Fibroblast of skin of abdomen (primary cell): ENCODE measurements at regions not wholly inside any gene's neighbourhood (a gene's known extent, or its start where the extent isn't known, plus 50 kb on each side); places are given as distances from the start of the nearest gene placed in this dataset.
A peak's percentile ranks its signal among the peaks of the same experiment; 100 is the strongest.

ENCODE experiments used
- DNase-seq: peaks from one replicate; pipeline ENCODE4 v3.0.0-alpha.2; 2013

GRCh38 chr2:81853341-81853740 is 1548.8 kb upstream of the LRRTM1 start:
- DNase-seq: peak; percentile 61

DNA sequence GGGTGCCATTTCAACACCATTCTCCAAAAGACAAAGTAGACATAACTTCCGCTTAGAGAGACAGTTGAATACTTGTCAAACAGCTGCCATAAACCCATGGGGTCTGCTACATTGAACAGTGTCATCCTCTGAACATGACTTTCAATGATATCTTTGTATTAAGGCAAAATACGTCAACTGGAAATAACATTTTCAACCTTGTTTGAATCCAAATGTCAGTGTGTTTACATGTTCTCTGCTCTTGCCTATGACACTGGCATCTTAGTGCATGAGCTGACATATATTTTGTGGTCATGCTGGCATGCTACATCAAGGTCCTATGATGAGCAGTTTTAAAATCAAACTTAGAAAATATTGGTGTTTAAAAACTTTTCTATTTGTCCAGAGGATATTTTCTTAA is 1548.1 kb upstream of the LRRTM1 start:
- no peak for DNase-seq

- no peak for DNase-seq
These were observed 1535.2 kb upstream of the LRRTM1 start for GRCh38 chr2:81839780-81840179.

DNA sequence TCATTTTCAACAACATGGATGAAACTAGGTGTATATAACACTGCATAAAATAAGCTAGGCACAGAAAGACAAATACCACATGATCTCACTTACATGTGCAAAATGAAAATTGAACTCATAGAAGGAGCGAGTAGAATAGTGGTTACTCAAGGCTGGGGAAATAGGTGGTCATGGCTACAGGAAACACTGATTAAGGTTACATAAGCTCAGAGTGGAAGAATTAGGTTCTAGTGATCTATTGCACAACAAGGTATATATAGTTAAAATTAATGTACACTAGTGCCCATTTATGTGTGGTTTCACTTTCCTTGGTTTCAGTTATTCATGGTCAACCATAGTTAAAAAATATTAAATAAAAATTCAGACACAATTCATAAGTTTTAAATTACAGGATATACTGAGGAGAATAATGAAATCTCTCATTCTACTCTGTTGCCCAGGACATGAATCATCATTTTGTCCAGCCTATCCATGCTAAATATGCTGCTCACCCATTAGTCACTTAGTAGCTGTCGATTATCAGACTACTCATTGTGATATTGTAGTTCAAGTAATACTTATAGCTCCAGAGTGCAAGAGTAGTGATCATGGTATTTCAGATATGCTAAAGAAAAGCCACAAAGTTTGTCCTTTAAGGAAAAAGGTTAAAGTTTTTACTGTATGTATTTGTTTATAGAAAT is 1530.9 kb upstream of the LRRTM1 start:
- peak; percentile 81 for DNase-seq

DNA sequence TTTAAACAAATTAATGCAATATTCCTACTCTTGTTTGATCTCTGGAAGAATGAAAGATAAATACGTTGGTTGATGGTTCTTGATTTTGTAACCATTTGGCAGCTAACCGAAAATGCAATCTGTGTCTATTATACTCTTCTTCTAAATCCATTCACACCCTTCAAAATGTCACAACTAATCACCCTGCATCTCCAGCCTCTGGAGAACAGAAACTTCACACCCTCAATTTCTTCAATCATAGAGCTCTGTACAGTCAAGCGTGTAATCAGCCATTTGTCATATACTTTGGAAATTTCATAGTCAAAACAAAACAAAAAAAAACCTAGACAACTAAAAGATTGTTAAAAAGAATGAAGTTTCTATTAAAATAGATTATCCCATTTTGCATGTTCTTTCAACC is 1482.3 kb upstream of the LRRTM1 start:
- no peak for DNase-seq

DNA sequence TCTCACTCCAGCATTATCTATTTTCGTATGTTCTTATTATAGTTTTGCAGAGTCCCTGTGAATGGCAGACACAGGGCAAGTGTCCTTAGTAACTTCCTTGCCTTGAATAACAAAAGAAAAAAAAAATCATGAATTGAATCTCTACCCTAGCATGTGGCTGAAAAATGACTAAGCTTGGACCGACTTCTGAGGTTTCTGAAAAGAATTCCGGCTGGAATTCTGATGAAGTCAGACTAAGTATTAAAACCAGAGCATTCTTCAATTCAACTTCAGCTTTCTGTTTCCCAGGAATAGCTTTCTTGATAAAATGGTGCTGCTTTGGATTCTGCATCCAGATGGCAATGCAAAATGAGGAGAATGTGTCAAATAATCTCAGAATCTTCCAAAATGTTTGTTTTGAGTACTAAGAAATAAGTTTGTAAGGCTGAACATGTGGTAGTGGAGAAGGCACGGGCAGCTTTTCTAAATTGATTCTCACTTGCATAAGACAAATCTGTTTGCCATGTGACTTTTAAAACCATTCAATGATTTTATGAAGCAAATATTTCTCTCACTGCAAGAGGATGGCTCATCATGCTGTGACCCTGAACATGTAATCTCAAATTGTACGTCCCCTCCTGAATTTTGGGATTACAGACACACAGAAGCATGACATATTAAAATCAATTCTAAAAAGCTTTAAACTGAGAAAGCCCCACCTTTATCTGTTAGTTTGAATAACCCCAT is 1462.8 kb upstream of the LRRTM1 start:
- peak; percentile 90 for DNase-seq

GRCh38 chr2:81747481-81748070 is 1443.0 kb upstream of the LRRTM1 start:
- DNase-seq: no peak

DNA sequence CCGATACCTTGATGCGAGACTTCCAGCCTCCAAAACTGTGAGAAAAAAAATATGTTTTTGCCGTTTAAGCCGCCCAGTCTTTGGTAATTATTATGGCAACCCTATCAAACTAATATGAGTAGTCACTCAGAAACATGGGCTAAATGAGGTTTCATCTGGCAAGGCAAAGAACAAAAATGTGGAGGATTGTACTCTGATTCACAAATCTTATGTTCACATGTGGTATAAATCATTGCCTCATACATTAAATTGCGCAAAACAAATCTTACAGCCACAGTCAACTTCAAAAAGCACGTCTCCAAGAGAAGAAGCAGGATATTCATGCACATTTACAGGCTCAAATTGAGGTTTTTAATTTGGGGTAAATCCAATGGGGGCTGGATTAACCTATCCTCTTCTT is 1435.4 kb upstream of the LRRTM1 start:
- DNase-seq: peak; percentile 78

DNA sequence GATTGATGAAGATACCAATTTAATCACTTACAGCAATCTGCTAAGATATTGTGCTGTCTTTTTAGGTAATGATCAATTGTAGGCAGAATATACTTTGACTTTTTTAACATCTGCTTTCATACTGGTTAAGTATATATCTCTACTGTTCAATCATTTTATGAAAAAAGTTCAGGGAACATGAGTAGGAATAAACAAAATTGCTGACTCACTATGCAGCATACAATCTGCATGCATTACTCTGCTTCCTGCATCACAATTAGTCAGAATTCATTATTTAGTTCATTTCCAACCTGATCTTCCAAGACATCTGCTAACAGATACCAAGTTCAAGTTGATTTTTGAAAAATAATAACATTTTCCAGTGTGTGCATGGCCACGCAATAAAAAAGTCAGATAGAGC is 1430.4 kb upstream of the LRRTM1 start:
- peak; percentile 35 for DNase-seq

DNA sequence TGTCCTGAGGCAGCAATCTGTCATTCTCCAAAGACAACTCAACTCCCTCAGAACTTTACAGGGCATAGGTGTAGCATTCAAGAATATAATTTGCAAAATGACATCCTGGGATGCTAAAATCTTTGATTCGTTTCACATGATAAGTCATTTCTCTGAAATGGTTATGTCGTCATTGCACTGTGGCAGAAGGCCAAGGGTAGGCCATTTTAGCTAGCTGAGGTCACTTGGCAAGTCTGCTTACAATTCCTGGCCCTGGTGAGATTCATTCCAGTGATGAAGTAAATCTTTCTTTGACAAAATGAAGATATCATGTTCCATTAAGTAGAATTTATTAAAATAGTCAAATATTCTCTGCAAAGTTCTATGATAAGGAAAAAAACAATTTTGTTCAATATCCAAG is 1410.3 kb upstream of the LRRTM1 start:
- DNase-seq: peak; percentile 50

DNA sequence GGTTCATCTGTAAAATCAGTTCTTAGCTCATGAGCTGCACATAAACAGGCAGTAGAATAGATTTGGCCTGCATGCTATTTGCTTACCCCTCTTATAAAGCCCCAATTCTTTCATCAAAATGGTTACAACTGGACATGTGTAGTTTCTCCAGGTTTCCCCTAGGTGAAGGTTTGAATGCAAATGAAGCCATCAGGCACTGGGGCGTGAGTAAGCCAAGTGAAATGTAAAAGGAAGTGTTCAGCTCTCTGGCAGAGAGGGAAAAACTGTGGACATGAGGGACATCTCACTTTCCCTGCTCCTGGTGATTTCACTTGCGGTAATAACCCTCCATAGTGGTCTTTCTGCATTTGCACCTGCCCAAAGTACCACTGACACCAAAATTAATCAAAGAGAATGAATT is 1402.3 kb upstream of the LRRTM1 start:
- no peak for DNase-seq

DNA sequence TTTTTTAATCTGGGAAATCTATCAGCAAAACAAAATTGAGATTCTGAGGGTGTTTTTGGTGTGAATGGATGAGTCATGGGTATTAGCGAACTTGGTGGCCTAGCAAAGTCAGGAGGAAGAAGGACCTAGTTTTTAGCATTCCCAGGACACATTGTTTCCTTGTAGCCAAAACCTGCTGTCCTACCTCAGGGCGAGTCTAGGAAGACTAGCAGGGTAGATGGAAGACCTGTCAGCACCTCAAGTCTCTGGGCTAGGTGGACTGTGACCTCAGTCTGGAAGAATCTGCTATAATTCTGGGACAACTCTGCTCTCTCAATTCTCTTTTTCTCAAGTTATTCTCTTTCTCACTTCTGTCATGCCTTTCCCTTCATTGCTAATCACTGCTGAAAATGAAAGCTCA is 1399.3 kb upstream of the LRRTM1 start:
- no peak for DNase-seq

DNA sequence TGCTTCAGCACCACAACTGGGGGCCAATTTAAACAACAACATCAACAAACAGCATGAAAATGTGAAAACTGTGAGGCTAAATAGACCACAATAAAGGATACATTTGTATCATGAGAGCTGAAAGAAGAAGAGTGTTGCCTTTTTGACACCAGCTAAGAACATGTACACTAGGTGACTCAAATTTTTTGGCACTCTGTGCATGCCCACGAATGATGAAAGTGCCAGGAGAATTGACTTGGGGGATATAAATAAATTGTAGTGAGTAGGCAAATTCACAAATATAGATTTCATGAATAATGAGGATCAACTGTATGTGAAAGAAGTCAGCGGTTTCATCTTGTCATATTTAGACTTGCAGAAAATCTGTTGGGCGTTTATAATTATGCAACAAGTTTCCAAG is 1388.0 kb upstream of the LRRTM1 start:
- DNase-seq: no peak

- no peak for DNase-seq
These were observed 1371.1 kb upstream of the LRRTM1 start for GRCh38 chr2:81675641-81676040.

GRCh38 chr2:81672923-81673322 is 1368.4 kb upstream of the LRRTM1 start:
- no peak for DNase-seq

- DNase-seq: no peak
These were observed 1368.0 kb upstream of the LRRTM1 start for GRCh38 chr2:81672516-81672915.

DNA sequence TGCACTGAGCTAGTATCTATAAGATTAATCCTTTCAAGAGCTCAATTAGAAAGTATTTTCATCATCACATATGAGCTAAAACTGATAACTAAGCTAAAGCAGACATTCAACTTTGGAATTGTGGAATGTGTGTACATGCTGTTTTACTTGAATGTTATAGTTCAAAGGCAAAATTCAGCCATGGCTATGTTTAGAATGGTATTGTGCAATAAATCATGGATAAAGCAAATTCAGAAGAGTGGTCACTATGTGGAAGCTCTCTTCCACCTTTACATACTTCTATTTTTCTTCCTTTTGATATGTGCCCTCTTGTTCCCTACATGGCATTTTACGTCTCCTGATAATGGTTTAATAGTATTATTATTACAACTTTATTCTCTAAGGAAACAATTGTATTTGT is 1366.3 kb upstream of the LRRTM1 start:
- no peak for DNase-seq

GRCh38 chr2:81661081-81661480 is 1356.5 kb upstream of the LRRTM1 start:
- DNase-seq: no peak

- peak; percentile 6 for DNase-seq
These were observed 1353.7 kb upstream of the LRRTM1 start for GRCh38 chr2:81658227-81658626.

GRCh38 chr2:81650048-81650971 is 1345.8 kb upstream of the LRRTM1 start:
- peak; percentile 47 for DNase-seq

DNA sequence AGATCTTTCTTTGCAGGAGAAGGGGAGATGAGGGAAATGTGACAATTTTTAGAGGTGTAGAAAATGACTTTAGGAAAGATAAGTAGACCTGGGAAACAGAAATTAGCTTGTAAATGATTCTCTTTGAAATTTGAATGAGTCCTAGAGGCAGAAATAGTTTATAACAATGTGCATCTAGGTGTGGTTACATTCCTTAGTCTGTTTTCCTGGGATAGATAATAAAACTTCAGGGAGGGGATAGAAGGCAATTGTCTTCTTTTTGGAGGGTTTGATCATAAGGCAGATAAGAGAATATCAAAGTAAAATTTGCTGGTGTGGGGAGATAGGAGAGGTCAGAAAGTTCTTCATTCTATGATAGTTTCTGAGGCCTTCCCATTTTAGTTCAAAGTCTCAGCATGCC is 1344.3 kb upstream of the LRRTM1 start:
- no peak for DNase-seq

DNA sequence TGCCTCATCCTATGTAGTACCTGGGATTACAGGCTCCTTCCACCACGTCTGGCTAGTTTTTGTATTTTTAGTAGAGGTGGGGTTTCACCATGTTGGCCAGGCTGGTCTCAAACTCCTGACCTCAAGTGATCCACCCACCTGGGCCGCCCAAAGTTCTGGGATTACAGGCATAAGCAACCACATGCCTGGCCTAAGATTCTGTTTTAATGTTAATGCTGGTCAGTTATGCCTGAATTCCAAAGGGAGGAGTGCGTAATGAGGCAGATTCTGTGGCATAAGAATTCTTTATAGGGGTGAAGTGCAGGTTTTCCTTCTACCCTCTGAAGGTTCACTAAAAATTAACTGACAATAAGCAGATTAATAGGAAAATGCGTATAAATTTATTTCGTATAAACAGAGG is 1343.8 kb upstream of the LRRTM1 start:
- DNase-seq: no peak

GRCh38 chr2:81647715-81648230 is 1343.2 kb upstream of the LRRTM1 start:
- DNase-seq: no peak
